ENCODE measurements at regions not wholly inside any gene's neighbourhood (a gene's known extent, or its start where the extent isn't known, plus 50 kb on each side); places are given as distances from the start of the nearest gene placed in this dataset.

DNA sequence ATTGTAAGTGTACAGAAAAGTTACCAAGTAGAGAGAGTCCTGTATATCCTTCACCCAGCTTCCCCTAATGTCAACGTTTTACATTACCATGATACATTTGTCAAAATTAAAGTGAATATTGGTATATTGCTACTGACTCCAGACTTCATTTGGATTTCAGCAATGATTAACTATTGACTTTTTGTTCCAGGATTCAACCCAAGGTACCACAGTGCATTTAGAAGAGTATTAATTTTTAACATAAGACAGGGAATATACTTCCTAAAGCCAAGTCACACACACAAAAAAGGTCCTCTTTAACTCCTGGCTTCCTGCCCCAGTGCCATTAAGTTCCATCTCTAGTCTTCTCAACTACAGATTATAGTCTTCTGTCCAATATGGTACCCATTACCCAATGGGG lies 75.5 kb upstream of the RBM19 start:
- TF ChIP-seq EZH2phosphoT487 (IDR thresholded peaks at IDR 0.05; ENCODE audit: low read depth, severe bottlenecking, unreplicated experiment): no peak
- TF ChIP-seq, protein P1, sequence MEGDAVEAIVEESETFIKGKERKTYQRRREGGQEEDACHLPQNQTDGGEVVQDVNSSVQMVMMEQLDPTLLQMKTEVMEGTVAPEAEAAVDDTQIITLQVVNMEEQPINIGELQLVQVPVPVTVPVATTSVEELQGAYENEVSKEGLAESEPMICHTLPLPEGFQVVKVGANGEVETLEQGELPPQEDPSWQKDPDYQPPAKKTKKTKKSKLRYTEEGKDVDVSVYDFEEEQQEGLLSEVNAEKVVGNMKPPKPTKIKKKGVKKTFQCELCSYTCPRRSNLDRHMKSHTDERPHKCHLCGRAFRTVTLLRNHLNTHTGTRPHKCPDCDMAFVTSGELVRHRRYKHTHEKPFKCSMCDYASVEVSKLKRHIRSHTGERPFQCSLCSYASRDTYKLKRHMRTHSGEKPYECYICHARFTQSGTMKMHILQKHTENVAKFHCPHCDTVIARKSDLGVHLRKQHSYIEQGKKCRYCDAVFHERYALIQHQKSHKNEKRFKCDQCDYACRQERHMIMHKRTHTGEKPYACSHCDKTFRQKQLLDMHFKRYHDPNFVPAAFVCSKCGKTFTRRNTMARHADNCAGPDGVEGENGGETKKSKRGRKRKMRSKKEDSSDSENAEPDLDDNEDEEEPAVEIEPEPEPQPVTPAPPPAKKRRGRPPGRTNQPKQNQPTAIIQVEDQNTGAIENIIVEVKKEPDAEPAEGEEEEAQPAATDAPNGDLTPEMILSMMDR (IDR thresholded peaks at IDR 0.05; ENCODE audit: poor library complexity): no peak

All from hepatocyte (in vitro differentiated cells).